ENCODE measurements at regions not wholly inside any gene's neighbourhood (a gene's known extent, or its start where the extent isn't known, plus 50 kb on each side); places are given as distances from the start of the nearest gene placed in this dataset.
"Not testable (repeated sequence)": the region's sequence is repeated elsewhere in the genome, so short reads cannot be mapped to it uniquely, and the experiment has no call there.

DNA sequence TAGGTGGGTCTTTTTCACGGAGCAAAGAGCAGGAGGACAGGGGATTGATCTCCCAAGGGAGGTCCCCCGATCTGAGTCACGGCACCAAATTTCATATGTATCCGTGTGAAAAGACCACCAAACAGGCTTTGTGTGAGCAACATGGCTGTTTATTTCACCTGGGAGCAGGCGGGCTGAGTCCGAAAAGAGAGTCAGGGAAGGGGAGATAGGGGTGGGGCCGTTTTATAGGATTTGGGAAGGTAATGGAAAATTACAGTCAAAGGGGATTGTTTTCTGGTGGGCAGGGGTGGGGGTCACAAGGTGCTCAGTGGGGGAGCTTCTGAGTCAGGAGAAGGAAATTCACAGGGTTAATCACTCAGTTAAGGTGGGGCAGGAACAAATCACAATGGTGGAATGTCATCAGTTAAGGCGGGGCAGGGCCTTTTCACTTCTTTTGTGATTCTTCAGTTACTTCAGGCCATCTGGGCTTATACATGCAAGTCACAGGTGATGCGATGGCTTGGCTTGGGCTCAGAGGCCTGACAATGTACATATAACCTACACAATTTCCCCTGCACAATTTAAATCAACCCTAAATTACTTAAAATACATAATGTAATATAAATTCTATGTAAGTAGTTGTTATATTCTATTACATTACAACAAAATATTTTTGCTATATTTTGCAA lies 921.3 kb upstream of the ALCAM start:
- not testable (repeated sequence) for DNase-seq

DNA sequence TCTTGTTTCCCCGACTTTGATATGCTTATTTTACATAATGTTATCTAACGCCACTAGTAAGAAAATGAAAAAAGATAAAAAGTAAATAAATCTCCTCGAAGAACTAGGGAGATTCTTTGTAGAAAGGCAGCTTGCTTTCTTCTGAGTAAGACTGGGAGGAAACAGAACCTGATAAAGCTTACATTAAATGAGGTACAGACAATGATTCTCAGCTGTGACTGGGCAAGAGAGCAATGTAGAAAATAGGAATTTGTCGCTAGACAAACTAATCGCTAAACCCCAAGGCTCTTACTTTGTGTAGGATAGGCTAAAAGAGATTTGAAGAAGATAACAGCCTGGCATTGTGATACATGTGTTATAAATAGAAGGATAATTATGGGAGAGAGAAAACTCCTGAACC lies 919.0 kb upstream of the ALCAM start:
- no peak for DNase-seq

DNA sequence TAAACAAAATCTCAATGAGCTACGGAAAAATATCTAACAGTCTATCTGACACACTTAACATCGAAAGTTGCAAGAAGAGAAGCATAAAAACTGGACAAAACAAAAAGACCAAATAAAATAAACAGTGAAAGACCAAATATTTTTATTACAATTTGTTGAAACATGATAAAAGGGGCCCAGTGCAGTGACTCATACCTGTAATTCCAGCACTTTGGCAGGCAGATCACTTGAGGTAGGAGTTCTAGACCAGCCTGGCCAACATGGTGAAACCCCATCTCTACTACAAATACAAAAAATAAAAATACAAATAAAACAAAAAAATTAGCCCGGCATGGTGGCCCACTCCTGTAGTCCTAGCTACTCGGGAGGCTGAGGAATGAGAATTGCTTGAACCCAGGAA lies 914.0 kb upstream of the ALCAM start:
- no peak for DNase-seq

DNA sequence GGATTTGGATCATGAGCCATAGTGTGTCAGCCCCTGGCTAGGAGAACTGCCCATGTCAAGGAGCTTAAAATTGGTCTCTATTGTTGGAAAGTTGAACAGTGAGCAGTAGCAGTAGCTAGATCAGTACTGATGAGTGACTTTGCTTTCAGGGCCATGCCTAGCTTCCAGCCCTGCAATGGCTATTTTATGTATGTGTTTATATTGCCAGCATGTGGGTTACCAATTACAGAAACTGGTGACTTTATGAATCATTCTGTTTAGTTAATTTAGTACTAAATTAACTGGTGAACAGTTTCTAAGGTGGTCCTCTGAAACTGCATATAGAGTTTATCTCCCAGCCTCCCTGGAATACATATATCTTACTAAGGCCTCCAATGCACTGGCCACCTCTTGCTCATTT lies 908.1 kb upstream of the ALCAM start:
- no peak for DNase-seq

DNA sequence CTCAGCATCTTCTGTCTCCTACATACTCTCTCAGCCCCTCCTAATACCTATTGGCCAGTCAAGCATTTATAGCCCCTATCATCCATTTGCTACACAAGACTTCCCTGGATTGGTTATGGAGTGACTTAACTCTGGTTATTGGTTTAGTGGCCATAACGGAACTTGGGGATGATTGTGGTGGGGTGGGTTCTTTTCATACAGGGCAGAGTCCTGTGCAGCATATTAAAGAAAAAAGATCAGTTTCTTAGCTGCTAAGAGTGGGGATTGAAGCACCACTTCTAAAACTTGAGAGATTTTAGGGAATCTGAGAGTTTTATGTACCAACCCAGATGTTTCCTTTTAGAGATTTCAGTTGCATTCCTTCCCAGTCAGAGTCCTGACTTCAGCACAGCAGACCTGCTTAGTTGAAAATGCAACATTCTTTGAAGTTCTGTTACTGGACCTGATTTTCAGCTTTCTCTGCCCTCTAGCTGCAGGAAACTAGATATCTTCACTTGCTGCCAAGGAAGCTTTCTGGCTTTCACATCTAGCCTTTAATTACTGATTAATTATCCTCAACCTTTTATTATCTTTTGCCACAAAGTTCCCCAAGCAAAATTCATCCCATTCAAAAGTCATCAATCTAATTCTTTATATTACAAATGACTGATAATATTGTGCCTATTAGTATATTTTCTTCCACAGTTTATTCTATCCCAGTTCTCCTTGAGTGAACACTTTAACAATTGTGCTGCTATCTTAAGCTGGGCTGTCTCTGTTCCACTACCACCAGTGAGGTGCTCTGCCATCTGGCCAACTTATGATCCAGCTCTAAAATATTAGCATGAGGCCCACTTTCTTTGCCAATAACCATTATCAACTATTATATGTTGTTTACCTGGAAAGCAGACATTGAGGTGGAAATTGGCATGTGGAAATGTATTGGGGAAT lies 906.0 kb upstream of the ALCAM start:
- no peak for DNase-seq

DNA sequence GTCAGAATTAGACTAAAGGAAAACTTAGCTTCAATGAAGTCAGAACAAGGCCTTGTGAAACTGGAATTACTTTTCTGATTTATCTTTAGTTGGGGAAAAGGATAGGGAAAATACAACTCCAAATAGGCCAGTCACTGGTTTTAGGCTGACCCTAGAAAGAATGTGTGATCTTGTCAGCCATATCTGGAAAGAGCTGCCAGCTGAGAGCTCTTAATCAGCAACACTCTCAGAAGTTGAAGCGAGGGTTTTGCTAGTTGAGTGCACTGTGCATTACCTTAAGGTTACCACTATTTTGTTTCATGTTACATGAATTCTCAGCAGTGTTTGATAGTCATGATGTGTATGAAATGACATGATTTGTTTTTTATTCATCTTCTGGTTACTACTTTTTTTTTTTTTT lies 905.3 kb upstream of the ALCAM start:
- DNase-seq: no peak

DNA sequence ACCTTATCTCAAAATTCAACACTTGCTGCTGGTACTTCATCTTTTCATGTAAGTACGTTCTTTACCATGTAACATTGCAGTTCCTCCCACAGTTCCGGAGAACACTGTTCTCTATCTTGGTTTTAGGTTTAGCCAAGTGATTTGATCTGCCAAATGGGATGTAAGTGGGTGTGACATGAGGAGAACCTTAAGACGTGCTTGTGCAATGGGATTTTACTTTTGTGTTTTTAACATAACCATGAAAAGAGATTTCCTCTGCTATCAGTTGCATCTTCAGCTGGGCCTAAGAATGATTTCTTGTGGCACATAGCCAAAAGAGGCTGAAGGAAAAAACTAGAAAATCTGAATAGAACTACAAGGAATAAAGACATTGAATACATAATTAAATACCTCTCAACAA lies 894.5 kb upstream of the ALCAM start:
- no peak for DNase-seq

DNA sequence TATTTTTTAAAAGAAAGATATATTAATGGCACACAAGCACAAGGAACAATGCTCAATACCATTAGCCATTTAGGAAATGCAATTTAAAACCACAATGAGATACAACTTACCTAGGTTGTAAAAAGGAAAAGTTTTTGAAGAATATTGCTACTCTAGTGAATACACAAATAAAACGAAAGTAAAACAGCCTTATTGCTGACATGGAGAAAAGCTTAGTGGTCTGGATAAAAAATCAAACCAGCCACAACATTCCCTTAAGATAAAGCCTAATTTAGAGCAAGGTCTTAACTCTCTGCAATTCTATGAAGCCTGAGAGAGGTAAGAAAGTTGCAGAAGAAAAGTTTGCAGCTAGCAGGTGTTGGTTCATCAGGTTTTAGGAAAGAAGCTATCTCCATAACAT lies 892.7 kb upstream of the ALCAM start:
- no peak for DNase-seq

DNA sequence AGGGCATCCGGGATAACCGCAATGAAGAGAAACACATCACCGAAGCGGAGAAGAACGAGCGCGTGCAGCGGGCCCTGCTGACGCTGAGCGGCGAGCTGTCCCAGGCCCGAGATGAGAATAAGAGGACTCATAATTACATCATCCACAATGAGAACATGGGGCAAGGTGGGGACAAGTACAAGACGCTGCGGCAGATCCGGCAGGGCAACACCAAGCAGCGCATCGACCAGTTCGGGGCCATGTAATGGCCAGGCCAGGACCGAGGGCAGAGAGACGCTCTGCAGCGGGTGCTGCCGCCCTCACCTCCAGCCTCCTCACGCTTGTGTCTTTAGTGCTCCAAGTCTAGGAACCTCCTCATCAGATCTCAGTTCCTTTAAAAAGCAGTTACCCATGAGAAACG lies 863.7 kb upstream of the ALCAM start:
- no peak for DNase-seq

DNA sequence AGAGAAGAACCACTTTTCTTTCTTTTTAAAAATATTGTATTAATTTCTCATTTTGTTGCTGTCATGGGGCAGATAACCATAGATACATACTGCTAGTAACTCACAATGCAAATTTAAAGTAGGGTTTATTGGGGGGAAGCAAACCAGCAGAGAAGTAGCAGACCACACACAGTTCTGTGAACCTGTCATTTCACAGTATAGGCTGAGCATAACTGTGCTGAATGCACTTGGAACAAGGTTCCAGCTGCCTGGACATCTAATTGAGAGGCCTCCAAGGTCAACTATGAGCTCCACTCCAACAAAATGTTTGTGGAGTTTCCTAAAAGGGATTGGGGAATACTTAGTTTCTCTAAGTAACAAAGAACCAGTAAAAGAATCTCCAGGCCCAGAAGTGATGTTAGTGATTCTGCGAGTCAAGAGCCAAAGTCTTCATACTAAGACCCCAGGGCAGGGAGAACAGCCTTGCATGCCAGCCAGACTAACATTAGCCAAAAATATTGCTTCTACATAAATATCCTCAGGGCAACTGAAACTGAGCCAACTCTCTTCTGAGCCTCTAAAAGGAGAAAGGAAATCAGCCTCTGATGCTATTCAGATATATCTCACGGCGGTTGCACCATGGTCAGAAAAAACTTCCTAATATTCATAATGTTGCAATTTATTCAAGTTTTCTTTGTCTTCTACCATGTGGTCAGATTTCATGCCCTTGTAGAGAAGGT lies 856.4 kb upstream of the ALCAM start:
- no peak for DNase-seq

DNA sequence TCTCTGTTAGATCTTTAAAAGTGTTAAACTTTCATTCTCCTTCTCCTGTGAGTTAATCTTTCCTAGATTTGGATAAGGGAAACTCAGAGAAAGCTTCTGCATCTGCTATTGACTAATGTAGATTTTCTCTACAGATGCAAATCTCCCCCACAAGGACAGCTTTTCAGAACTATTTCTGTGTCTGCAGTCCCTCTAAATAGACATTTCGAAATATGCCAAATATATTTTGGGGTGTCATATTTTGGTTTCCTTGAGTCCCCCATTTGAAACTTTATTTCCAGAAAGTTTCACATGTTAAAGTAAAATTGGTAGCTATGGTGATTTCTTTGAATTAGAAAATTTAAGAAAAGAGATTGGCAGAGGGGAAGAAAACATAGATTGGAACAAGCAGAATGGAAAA lies 852.3 kb upstream of the ALCAM start:
- no peak for DNase-seq

DNA sequence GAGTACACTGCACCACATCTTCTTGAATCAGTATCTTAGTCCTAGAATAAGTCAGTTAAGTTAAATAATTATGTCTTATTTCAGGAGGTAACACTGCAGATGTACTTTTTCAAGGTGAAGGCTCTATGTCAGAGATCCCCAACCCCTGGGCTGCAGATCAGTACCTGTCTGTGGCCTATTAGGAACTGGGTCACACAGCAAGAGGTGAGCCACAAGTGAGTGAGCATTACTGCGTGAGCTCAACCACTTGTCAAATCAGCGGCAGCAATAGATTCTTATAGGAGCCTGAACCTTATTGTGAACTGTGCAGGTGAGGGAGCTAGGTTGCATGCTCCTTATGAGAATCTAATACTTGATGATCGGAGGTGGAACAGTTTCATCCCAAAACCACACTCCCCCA lies 851.9 kb upstream of the ALCAM start:
- DNase-seq: no peak

DNA sequence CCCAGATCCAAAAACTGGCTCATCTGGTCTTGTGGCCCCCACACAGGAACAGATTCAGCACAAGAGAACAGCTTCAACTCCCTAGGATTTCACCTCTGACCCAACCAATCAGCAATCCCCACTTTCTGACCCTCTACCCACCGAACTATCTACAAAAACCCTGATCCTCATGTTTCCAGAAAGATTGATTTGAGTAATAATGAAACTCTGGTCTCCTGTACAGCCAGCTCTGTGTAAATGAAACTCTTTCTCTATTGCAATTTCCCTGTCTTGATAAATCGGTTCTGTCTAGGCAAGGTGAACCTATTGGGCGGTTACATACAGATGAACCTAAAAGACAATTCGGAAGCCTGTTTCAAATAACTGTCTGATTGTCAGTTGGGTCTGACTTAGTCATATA lies 847.6 kb upstream of the ALCAM start:
- DNase-seq: no peak

DNA sequence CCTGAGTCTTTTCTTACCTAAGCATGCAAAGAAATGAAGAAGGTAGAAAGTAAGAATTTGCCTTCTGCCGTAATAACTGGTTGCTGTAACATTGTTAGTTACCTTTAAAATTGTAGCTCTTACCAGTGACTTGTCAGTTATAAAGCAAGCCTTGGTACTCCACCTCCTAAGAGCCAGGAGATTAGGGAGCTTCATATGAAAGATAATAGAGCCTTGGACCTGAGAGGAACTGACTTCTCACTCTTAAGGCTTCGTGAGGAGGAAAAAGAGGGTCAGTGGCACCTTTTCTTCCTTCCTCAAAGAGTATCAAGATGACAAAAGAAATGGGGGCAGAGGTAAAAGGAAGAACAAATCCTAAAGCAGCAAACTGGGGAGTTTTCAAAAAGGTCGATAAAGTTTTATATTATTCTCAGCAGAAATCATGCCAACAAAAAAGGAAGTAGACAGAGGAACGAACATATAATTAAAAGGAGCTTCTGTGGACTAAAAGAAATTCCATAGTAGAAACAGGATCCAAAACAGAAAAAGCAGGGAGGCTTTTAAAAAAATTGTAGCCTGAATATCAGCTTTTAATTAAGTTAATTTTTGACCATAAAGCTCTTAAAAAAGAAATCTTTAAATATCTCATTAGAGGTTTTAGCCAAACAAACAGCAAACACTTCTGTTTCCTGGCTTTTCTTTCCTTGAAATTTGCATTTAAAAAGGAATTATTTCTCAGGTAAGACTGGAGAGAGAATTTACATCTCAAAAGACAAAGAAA lies 847.1 kb upstream of the ALCAM start:
- no peak for DNase-seq

DNA sequence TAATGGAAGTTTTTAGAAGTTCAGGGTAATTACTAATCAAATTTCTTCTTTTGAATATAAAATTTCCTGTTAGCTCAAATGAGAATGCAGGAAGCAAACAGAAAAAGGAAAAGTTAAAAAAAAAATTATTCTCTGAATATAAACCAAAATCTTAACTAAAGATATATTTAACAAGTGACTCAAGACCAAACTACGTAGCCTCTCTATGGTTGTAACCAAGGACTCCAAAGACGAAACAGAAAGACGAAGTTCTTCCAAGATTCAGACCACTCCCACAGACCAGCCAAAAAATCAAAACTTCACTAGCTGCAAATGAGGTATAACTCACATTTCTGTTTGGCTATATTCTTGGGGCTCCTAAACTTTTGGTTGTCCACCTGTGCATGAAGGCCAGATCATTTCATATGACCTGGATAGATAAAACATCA lies 846.5 kb upstream of the ALCAM start:
- no peak for DNase-seq

DNA sequence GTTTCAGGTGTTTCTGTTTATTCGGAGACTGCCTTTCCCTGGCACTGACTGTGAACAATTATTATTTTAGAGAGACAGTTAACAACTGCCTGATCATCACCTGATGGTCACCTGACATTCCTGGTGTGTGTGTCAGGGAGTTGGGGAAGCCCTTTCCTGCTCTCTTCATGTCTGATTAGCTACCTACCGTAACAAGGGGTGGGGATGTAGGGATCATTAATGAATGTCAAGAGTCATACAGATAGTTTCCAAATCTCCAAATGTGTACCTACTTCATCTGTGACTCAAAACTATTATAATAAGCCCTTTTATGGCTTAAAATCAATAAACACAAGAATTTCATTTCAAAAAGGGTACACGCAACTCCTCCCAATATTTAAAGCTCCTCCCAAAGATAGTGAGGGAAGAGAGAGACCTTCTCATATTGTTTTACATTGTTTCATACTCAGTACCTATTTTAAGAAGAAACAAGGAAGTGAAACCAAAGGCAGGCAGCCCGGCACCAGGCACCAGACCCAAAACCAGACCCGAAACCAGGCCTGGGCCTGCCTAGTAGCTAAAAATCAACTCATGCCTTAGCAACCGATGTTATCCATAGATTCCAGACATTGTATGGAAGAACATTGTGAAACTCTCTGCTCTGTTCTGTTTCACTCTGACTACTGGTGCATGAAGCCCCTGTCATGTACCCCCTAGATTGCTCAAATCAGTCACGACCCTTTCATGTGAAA lies 844.9 kb upstream of the ALCAM start:
- no peak for DNase-seq

DNA sequence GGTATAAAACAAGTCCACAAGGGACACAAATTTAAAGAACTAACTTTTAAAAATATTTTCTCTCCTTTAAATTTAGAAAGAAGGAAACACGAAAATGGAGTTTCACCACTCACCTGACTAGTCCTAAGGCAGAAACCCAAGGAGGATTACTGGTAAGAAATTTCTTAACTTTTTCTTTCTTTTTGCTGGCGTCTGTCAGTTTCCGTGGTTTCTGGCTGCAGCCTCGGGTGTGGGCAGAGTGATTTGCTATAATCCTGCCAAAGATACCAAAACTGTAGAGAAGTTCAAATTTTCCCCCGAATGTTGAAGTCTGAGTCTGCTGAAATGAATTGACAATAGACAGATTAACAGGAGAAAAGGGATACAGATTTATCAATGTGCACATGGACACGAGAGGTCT lies 843.6 kb upstream of the ALCAM start:
- no peak for DNase-seq

DNA sequence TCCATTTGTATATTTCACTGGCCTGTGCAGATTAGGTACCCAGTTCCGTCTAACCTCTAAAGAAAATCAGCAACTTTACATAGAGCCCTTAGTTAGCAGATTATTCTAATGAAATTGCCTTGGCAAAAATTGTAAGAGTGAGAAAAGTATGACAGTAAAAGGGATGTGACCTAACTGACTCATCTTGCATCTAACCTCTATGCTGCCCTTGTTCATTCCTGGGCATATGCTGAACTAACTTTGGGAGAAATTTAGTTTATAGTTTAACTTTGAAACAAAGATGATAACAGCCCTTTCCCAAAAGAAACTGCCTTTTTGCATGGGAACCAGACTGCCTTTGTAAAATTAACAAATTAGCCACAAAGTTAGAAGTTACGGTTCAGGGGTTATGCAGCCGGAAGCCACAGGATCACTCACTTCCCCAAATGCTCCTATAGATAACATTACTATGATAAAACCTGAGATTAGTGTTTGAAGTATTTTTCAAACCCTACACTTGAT lies 839.8 kb upstream of the ALCAM start:
- no peak for DNase-seq

DNA sequence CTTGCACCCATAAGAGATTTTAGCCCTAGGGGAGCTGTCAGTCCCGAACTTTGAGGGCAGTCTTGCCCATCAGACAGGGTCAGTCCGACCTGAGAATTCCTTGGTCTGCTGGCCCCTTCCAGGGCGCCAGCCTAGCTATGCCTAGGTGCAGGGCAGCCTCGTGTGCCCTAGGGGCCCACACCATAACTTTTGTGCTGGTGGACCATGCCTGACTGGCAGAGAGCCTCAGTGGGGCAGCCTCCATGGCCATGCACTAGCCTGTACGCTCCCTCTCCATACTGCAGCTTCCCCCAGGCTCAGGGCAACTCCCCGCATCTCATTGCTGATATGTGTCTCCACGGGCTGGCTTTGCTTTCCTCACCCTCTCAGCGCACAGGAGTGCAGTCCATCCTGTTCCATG lies 835.8 kb upstream of the ALCAM start:
- DNase-seq: no peak

DNA sequence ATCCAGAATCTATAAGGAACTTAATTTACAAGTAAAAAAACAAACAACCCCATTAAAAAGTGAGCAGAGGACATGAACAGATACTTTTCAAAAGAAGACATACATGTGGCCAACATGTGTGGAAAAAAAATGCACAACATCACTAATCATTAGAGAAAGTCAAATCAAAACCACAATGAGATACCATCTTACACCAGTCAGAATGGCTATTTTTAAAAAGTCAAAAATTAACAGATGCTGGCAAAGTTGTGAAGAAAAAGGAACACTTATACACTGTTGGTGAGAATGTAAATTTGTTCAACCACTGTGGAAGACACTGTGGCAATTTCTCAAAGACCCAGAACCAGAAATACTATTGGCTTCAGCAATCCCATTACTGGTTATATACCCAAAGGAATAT lies 830.0 kb upstream of the ALCAM start:
- DNase-seq: no peak

DNA sequence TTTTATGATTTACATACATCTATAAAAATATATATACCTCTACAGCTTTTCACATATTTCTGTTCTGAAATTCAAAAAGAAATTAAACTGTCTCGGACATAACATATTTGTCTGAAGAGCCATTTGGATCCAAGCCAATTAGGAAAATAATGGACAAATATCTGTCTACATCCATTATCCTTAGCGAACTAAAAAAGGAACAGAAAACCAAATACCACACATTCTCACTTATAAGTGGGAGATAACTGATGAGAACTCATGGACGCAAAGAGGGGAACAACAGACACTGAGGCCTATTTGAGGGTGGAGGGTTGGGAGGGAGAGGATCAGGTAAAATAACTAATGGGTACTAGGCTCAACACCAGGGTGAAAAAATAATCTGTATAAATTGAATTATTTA lies 829.4 kb upstream of the ALCAM start:
- no peak for DNase-seq

DNA sequence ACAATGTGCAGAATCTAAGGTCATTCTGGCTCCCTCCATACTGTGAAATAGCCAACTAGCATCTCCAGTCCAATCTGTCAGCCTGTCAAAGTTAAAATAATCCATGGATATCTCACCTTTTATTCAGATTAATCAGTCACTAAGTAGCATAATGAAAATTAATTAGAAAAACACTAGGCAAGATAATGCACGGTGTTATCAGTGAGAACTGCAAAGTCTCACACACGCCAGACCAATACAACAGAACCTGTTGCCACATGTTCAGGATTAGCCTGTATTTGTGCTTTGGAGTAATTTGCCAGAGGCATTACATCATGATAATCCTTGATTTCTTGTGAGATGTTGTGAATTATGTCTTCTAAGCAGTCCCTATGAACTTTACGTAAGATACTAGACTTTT lies 820.4 kb upstream of the ALCAM start:
- DNase-seq: no peak
